B cell (primary cell): ENCODE measurements at regions not wholly inside any gene's neighbourhood (a gene's known extent, or its start where the extent isn't known, plus 50 kb on each side); places are given as distances from the start of the nearest gene placed in this dataset.

Source experiments
- ATAC-seq: fragments of 200-7000 bp; cut with Tn5 transposase; one replicate; pipeline ENCODE4 v1.10.0; 2021; ENCODE audit warnings: low read depth, mild to moderate bottlenecking, moderate number of reproducible peaks, moderate library complexity
- CTCF ChIA-PET: fragments of 350-600 bp; sonication (Branson Sonifier 250); formaldehyde crosslinking; loops from one replicate; lab custom pipeline; 2021; ENCODE audit warnings: antibody characterized with exemption, inconsistent platforms; lab: Charles Lee
- POLR2A ChIA-PET: fragments of 350-600 bp; sonication (Branson Sonifier 250); formaldehyde crosslinking; loops from one replicate; lab custom pipeline; 2021; ENCODE audit warnings: antibody characterized with exemption; lab: Charles Lee
- DNase-seq: peaks from one replicate; pipeline ENCODE4 v3.0.0; 2013
- H2AFZ ChIP-seq: 2 replicates; pipeline ENCODE4 v1.6.1; 2012; ENCODE audit warnings: mild to moderate bottlenecking, low read depth, low read length; ENCODE audit not compliant: insufficient read depth, poor library complexity, severe bottlenecking
- H3K27ac ChIP-seq, 2 donors: 1 replicate in 1 of 2; 2 replicates in 1 of 2; pipeline ENCODE4 v1.5.1; 2012 to 2013; ENCODE audit warnings: low read length in 2 of 2, mild to moderate bottlenecking in 2 of 2, moderate library complexity in 1 of 2
- H3K27me3 ChIP-seq, 4 experiments: fragments of 200-600 bp in 1 of 4; sonication (generic) in 1 of 4; replicated peaks in 1 of 4; 1 replicate in 2 of 4; 2 replicates in 2 of 4; pipeline versions ENCODE4 v1.6.1 to v1.7.0; 2013 to 2016; ENCODE audit warnings: low read length in 3 of 4, mild to moderate bottlenecking in 2 of 4, mixed read lengths in 1 of 4, moderate library complexity in 1 of 4; ENCODE audit not compliant: insufficient read depth in 4 of 4, control insufficient read depth in 3 of 4; ENCODE audit errors: control extremely low read depth in 1 of 4
- H3K36me3 ChIP-seq, 2 experiments: replicated peaks in 1 of 2; 1 replicate in 1 of 2; 2 replicates in 1 of 2; pipeline versions ENCODE4 v1.6.1 to v1.7.1; 2013; ENCODE audit warnings: low read length in 1 of 2; ENCODE audit not compliant: insufficient read depth in 2 of 2, control insufficient read depth in 1 of 2; ENCODE audit errors: control extremely low read depth in 1 of 2, extremely low read depth in 1 of 2
- H3K4me1 ChIP-seq, 2 donors: fragments of 200-600 bp in 1 of 2; sonication (generic) in 1 of 2; 1 replicate in 1 of 2; 2 replicates in 1 of 2; pipeline versions ENCODE4 v1.5.1 to v1.6.1; 2013 to 2017; ENCODE audit warnings: low read length in 2 of 2; ENCODE audit not compliant: control insufficient read depth in 2 of 2, insufficient read depth in 2 of 2
- H3K4me2 ChIP-seq: replicated peaks from 2 replicates; pipeline ENCODE3; 2012; ENCODE audit warnings: mild to moderate bottlenecking, low read depth, low read length; ENCODE audit not compliant: poor library complexity, severe bottlenecking
- H3K4me3 ChIP-seq, 5 experiments: fragments of 200-600 bp in 1 of 5; sonication (generic) in 1 of 5; 1 replicate in 3 of 5; 2 replicates in 2 of 5; pipeline versions ENCODE4 v1.5.1 to v1.7.0; 2011 to 2016; ENCODE audit warnings: low read length in 4 of 5, mild to moderate bottlenecking in 4 of 5, low read depth in 2 of 5, control low read depth in 1 of 5, moderate library complexity in 1 of 5; ENCODE audit not compliant: insufficient read depth in 1 of 5; ENCODE audit errors: control extremely low read depth in 1 of 5, extremely low read depth in 1 of 5
- H3K79me2 ChIP-seq: fragments of 200-600 bp; sonication (generic); one replicate; pipeline ENCODE4 v1.6.0; 2016; ENCODE audit warnings: low read length; ENCODE audit not compliant: control insufficient read depth, insufficient read depth
- H3K9ac ChIP-seq: fragments of 200-600 bp; sonication (generic); 2 replicates; pipeline ENCODE4 v1.6.1; 2017; ENCODE audit warnings: mild to moderate bottlenecking, low read length, moderate library complexity
- H3K9me3 ChIP-seq, 3 donors: one replicate each; pipeline versions ENCODE4 v1.6.1 to v1.7.1; 2013; ENCODE audit warnings: low read length in 2 of 3; ENCODE audit not compliant: control insufficient read depth in 2 of 3, insufficient read depth in 1 of 3; ENCODE audit errors: control extremely low read depth in 1 of 3
- H4K20me1 ChIP-seq: 2 replicates; pipeline ENCODE4 v1.6.0; 2012; ENCODE audit warnings: mild to moderate bottlenecking, low read length; ENCODE audit not compliant: insufficient read depth, control insufficient read depth, poor library complexity, severe bottlenecking
- H3K27ac Mint-ChIP-seq: one replicate; pipeline ENCODE4 v1.8.0; 2021; ENCODE audit warnings: mixed read lengths
- H3K27me3 Mint-ChIP-seq: one replicate; pipeline ENCODE4 v1.8.0; 2021; ENCODE audit warnings: mixed read lengths
- H3K4me1 Mint-ChIP-seq: one replicate; pipeline ENCODE4 v1.8.0; 2021; ENCODE audit warnings: mixed read lengths
- H3K4me3 Mint-ChIP-seq: one replicate; pipeline ENCODE4 v1.8.0; 2021; ENCODE audit warnings: mixed read lengths
- H3K9me3 Mint-ChIP-seq: one replicate; pipeline ENCODE4 v1.8.0; 2022; ENCODE audit warnings: mixed read lengths; ENCODE audit not compliant: insufficient read depth
- EZH2 ChIP-seq: IDR thresholded peaks from 2 replicates; pipeline ENCODE4 v1.6.1; 2012; ENCODE audit warnings: borderline replicate concordance, low read depth, mild to moderate bottlenecking, moderate library complexity, low read length; ENCODE audit not compliant: insufficient read depth, poor library complexity, severe bottlenecking
- WGBS: methylation state at CpG from one replicate; pipeline ENCODE4 v1.1.5; 2013; ENCODE audit warnings: missing lambda C conversion rate; ENCODE audit not compliant: insufficient coverage; 5-methylcytosine and 5-hydroxymethylcytosine counted together
- intact Hi-C: fragments of 100-400 bp; cut with micrococcal nuclease; formaldehyde crosslinking; loops from one replicate; pipeline ENCODE4 v1.10.0; 2022
- TF ChIP-seq, protein P1 (sequence below): fragments of 200-600 bp; IDR thresholded peaks from one replicate; pipeline ENCODE4 v1.8.0; 2022; ENCODE audit warnings: antibody characterized with exemption, mild to moderate bottlenecking

- WGBS: no CpG with 5 or more reads among the region's 1 CpG
- H3K4me3 Mint-ChIP-seq: no peak overlapping the region
- H3K4me1 ChIP-seq: no peaks in the 10 kb centered on the region
- no peak overlapping the region for H2AFZ ChIP-seq
- no peaks in the 10 kb centered on the region for H3K79me2 ChIP-seq
- H3K27me3 ChIP-seq: no peaks in the 10 kb centered on the region
- CTCF ChIA-PET: interaction anchor here (1.1 kb wide), 1 partner anchor 40 kb away, joined by 3 read pairs; no protein-coding TSS in a partner anchor
- H4K20me1 ChIP-seq: no peaks in the 10 kb centered on the region
- TF ChIP-seq EZH2: no peak
- TF ChIP-seq, protein P1, sequence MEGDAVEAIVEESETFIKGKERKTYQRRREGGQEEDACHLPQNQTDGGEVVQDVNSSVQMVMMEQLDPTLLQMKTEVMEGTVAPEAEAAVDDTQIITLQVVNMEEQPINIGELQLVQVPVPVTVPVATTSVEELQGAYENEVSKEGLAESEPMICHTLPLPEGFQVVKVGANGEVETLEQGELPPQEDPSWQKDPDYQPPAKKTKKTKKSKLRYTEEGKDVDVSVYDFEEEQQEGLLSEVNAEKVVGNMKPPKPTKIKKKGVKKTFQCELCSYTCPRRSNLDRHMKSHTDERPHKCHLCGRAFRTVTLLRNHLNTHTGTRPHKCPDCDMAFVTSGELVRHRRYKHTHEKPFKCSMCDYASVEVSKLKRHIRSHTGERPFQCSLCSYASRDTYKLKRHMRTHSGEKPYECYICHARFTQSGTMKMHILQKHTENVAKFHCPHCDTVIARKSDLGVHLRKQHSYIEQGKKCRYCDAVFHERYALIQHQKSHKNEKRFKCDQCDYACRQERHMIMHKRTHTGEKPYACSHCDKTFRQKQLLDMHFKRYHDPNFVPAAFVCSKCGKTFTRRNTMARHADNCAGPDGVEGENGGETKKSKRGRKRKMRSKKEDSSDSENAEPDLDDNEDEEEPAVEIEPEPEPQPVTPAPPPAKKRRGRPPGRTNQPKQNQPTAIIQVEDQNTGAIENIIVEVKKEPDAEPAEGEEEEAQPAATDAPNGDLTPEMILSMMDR: no peak
- intact Hi-C loops: no loop called here
- no peak for ATAC-seq
- DNase-seq: no peak
- H3K9ac ChIP-seq: no peak overlapping the region
- H3K4me2 ChIP-seq: no peak overlapping the region
- H3K36me3 ChIP-seq: no peaks in the 10 kb centered on the region
- no peak overlapping the region for H3K27ac ChIP-seq
- no peaks in the 10 kb centered on the region for H3K9me3 ChIP-seq
- peaks cover 9% of the 10 kb centered on the region for H3K27me3 Mint-ChIP-seq
- H3K4me3 ChIP-seq: no peak overlapping the region
- POLR2A ChIA-PET: no interaction called here
- H3K9me3 Mint-ChIP-seq: no peaks in the 10 kb centered on the region
- H3K4me1 Mint-ChIP-seq: no peaks in the 10 kb centered on the region
- H3K27ac Mint-ChIP-seq: no peak overlapping the region
These were observed 56.2 kb upstream of the GNG12 start for GRCh38 chr1:67889466-67889865.

GRCh38 chr1:67888216-67889106, 55.2 kb upstream of the GNG12 start:
- no peak for TF ChIP-seq EZH2
- TF ChIP-seq, protein P1: no peak
- Histone ChIP-seq H3K9ac (no peak overlapping the region), H3K27me3 (no peaks in the 10 kb centered on the region), H3K79me2 (no peaks in the 10 kb centered on the region), H3K4me3 (no peak overlapping the region), H3K27ac (no peak overlapping the region), H3K4me2 (no peak overlapping the region), H4K20me1 (no peaks in the 10 kb centered on the region), H3K36me3 (no peaks in the 10 kb centered on the region), H3K4me1 (no peaks in the 10 kb centered on the region), H2AFZ (no peak overlapping the region), H3K9me3 (no peaks in the 10 kb centered on the region)
- 69% methylated on average over 3 of the region's 6 CpGs for WGBS
- CTCF ChIA-PET: no interaction called here
- DNase-seq (no peak), ATAC-seq (no peak)
- H3K27me3 Mint-ChIP-seq: peaks cover 9% of the 10 kb centered on the region
- intact Hi-C loops: no loop called here
- no peaks in the 10 kb centered on the region for H3K4me1 Mint-ChIP-seq
- no peak overlapping the region for H3K27ac Mint-ChIP-seq
- no peak overlapping the region for H3K4me3 Mint-ChIP-seq
- POLR2A ChIA-PET: no interaction called here
- no peaks in the 10 kb centered on the region for H3K9me3 Mint-ChIP-seq
